HG03025 (cell line): ENCODE measurements at regions not wholly inside any gene's neighbourhood (a gene's known extent, or its start where the extent isn't known, plus 50 kb on each side); places are given as distances from the start of the nearest gene placed in this dataset.

Experiments used
- ATAC-seq: cut with Tn5 transposase; IDR thresholded peaks from one replicate; pipeline ENCODE4 v1.9.1; 2021; ENCODE audit warnings: mild to moderate bottlenecking, moderate library complexity; ENCODE audit not compliant: unreplicated experiment, low FRiP score

GRCh38 chr5:2012885-2013284, 130.2 kb upstream of the IRX4 start:
- no peak for ATAC-seq

- ATAC-seq, result no peak
Measured at GRCh38 chr5:2011481-2012411, 129.0 kb upstream of the IRX4 start.

GRCh38 chr5:2010940-2011339, 128.2 kb upstream of the IRX4 start:
- ATAC-seq, result no peak

- ATAC-seq, result no peak
Measured at GRCh38 chr5:2009986-2010914, 127.5 kb upstream of the IRX4 start.

- no peak for ATAC-seq
Measured at GRCh38 chr5:2008851-2009629, 126.3 kb upstream of the IRX4 start.

GRCh38 chr5:2007878-2008501, 125.3 kb upstream of the IRX4 start:
- no peak for ATAC-seq

- ATAC-seq, result no peak
Measured at GRCh38 chr5:2007496-2007877, 124.8 kb upstream of the IRX4 start.

- no peak for ATAC-seq
Measured at GRCh38 chr5:2006971-2007291, 124.2 kb upstream of the IRX4 start.

GRCh38 chr5:2006193-2006970, 123.7 kb upstream of the IRX4 start:
- no peak for ATAC-seq

GRCh38 chr5:2005101-2006041, 122.6 kb upstream of the IRX4 start:
- ATAC-seq, result no peak

GRCh38 chr5:2003690-2004365, 121.1 kb upstream of the IRX4 start:
- no peak for ATAC-seq

GRCh38 chr5:2003206-2003605, 120.5 kb upstream of the IRX4 start:
- ATAC-seq, result no peak

- no peak for ATAC-seq
Measured at GRCh38 chr5:2001300-2001699, 118.6 kb upstream of the IRX4 start.

- ATAC-seq, result no peak
Measured at GRCh38 chr5:2000591-2000990, 117.9 kb upstream of the IRX4 start.

GRCh38 chr5:1999794-2000193, 117.1 kb upstream of the IRX4 start:
- ATAC-seq, result no peak

- no peak for ATAC-seq
Measured at GRCh38 chr5:1998716-1999317, 116.1 kb upstream of the IRX4 start.

GRCh38 chr5:1998348-1998669, 115.6 kb upstream of the IRX4 start:
- no peak for ATAC-seq
